ENCODE measurements at regions not wholly inside any gene's neighbourhood (a gene's known extent, or its start where the extent isn't known, plus 50 kb on each side); places are given as distances from the start of the nearest gene placed in this dataset.

DNA sequence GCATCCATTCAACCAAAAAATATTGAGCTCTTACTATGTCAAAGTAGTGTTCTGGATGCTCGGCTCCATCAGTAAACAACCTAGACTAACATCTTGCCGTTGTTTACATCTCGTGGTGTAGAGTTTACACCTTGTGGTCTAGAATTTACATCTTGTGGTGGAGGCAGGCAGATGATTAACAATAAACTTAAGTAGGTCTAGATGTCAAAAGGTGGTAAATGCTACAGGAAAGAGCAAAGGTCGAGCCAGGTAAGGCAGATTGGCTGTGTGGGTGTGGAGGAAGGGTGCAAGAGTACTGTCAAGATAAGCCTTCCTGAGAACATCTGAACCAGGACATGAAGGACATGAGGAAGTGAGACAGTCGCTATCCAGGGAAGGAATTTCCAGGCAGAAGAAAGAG is 88.4 kb upstream of the ESR1 start:
- Histone ChIP-seq H3K9me3 (ENCODE audit: control insufficient read depth in 1 of 2, insufficient read depth in 1 of 2, low read length in 2 of 2) (no peaks in the 10 kb centered on the region), H3K27ac (ENCODE audit: low read depth in 1 of 2, low read length in 2 of 2) (no peak overlapping the region), H3K4me1 (ENCODE audit: insufficient read depth, low read length) (peaks cover 13% of the 10 kb centered on the region), H3K4me3 (ENCODE audit: low read length) (no peak overlapping the region), H3K27me3 (ENCODE audit: control insufficient read depth in 1 of 2, insufficient read depth in 2 of 2, low read length in 2 of 2) (no peaks in the 10 kb centered on the region), H3K36me3 (ENCODE audit: insufficient read depth, low read length) (no peaks in the 10 kb centered on the region)
- peaks cover 19% of the 10 kb centered on the region for H3K36me3 Mint-ChIP-seq (ENCODE audit: low read depth)
- CTCF ChIA-PET, result no interaction called here
- no peak overlapping the region for H3K4me3 Mint-ChIP-seq
- peaks cover 32% of the 10 kb centered on the region for H3K4me1 Mint-ChIP-seq (ENCODE audit: low read depth)
- TF ChIP-seq, protein P1, sequence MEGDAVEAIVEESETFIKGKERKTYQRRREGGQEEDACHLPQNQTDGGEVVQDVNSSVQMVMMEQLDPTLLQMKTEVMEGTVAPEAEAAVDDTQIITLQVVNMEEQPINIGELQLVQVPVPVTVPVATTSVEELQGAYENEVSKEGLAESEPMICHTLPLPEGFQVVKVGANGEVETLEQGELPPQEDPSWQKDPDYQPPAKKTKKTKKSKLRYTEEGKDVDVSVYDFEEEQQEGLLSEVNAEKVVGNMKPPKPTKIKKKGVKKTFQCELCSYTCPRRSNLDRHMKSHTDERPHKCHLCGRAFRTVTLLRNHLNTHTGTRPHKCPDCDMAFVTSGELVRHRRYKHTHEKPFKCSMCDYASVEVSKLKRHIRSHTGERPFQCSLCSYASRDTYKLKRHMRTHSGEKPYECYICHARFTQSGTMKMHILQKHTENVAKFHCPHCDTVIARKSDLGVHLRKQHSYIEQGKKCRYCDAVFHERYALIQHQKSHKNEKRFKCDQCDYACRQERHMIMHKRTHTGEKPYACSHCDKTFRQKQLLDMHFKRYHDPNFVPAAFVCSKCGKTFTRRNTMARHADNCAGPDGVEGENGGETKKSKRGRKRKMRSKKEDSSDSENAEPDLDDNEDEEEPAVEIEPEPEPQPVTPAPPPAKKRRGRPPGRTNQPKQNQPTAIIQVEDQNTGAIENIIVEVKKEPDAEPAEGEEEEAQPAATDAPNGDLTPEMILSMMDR (IDR thresholded peaks at IDR 0.05), result no peak
- ATAC-seq (ENCODE audit: poor library complexity), result no peak
- POLR2A ChIA-PET, result no interaction called here
- DNase-seq, result no peak
- intact Hi-C loops (cut with DNase I, micrococcal nuclease), result no loop called here
- no peaks in the 10 kb centered on the region for H3K27me3 Mint-ChIP-seq
- H3K9me3 Mint-ChIP-seq, result peaks cover 6% of the 10 kb centered on the region
- no peak overlapping the region for H3K27ac Mint-ChIP-seq

DNA sequence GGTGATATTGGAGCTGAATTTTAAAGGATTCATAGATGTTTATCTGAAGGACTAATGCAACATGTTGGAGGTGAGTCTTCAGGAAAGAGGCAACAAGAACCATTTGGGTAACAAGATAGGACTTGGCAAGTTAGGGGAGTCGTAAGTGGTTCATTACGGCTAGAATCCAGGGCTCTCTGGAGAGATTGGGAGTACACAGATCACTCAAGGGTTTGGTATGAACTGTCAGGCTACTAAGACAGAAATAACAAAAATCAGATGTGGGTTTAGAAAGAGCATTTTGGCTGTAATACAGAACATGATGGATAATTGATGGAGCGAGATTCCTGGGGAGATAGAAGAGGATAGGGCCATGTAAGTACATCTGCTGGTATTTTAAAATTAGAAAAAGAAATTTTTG is 86.3 kb upstream of the ESR1 start:
- CTCF ChIA-PET, result no interaction called here
- intact Hi-C loops (cut with DNase I, micrococcal nuclease), result no loop called here
- TF ChIP-seq, protein P1 (IDR thresholded peaks at IDR 0.05), result no peak

DNA sequence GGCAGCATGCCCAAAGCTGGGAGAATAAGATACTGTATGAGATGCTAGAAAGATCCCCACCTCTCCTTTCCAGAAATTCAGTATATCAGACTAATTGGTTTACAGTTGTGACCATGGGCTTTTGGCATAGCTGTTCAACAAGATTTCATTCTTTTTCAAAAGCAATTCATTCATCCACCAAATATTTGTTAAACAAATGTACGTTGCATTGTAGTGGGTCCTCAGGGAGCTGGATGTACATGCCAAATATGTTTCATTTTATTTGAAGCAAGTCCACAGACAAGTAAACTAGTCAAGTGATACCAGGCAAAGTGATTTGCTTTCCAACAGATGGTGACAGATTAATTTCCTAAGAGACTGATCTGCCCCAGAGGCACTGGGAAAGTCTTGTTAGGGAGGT is 85.8 kb upstream of the ESR1 start:
- intact Hi-C loops (cut with DNase I, micrococcal nuclease), result no loop called here
- Histone ChIP-seq H3K9me3 (ENCODE audit: control insufficient read depth in 1 of 2, insufficient read depth in 1 of 2, low read length in 2 of 2) (no peaks in the 10 kb centered on the region), H3K4me1 (ENCODE audit: insufficient read depth, low read length) (peaks cover 3% of the 10 kb centered on the region), H3K36me3 (ENCODE audit: insufficient read depth, low read length) (no peaks in the 10 kb centered on the region), H3K4me3 (ENCODE audit: low read length) (no peak overlapping the region), H3K27ac (ENCODE audit: low read depth in 1 of 2, low read length in 2 of 2) (no peak overlapping the region), H3K27me3 (ENCODE audit: control insufficient read depth in 1 of 2, insufficient read depth in 2 of 2, low read length in 2 of 2) (no peaks in the 10 kb centered on the region)
- Mint-ChIP-seq H3K36me3 (ENCODE audit: low read depth) (no peaks in the 10 kb centered on the region), H3K4me3 (no peak overlapping the region), H3K27ac (no peak overlapping the region), H3K4me1 (ENCODE audit: low read depth) (peaks cover 27% of the 10 kb centered on the region), H3K27me3 (no peaks in the 10 kb centered on the region), H3K9me3 (no peaks in the 10 kb centered on the region)
- DNase-seq, result no peak
- ATAC-seq (ENCODE audit: poor library complexity), result no peak
- POLR2A ChIA-PET, result no interaction called here
- TF ChIP-seq, protein P1 (IDR thresholded peaks at IDR 0.05), result no peak
- CTCF ChIA-PET, result no interaction called here

More for the DNA sequence above, 86.3 kb upstream of the ESR1 start:
- no peaks in the 10 kb centered on the region for H3K9me3 Mint-ChIP-seq
- no peak overlapping the region for H3K27ac Mint-ChIP-seq
- H3K36me3 Mint-ChIP-seq (ENCODE audit: low read depth), result no peaks in the 10 kb centered on the region
- H3K4me1 ChIP-seq (ENCODE audit: insufficient read depth, low read length), result peaks cover 9% of the 10 kb centered on the region
- POLR2A ChIA-PET, result no interaction called here
- H3K9me3 ChIP-seq (ENCODE audit: control insufficient read depth in 1 of 2, insufficient read depth in 1 of 2, low read length in 2 of 2), result no peaks in the 10 kb centered on the region
- H3K27me3 Mint-ChIP-seq, result no peaks in the 10 kb centered on the region
- H3K36me3 ChIP-seq (ENCODE audit: insufficient read depth, low read length), result no peaks in the 10 kb centered on the region
- no peak overlapping the region for H3K4me3 Mint-ChIP-seq
- DNase-seq, result no peak
- H3K4me1 Mint-ChIP-seq (ENCODE audit: low read depth), result peaks cover 31% of the 10 kb centered on the region
- no peaks in the 10 kb centered on the region for H3K27me3 ChIP-seq (ENCODE audit: control insufficient read depth in 1 of 2, insufficient read depth in 2 of 2, low read length in 2 of 2)
- ATAC-seq (ENCODE audit: poor library complexity), result no peak
- H3K27ac ChIP-seq (ENCODE audit: low read depth in 1 of 2, low read length in 2 of 2), result no peak overlapping the region
- no peak overlapping the region for H3K4me3 ChIP-seq (ENCODE audit: low read length)

All from CD4-positive, alpha-beta T cell (primary cell).